ENCODE measurements at regions not wholly inside any gene's neighbourhood (a gene's known extent, or its start where the extent isn't known, plus 50 kb on each side); places are given as distances from the start of the nearest gene placed in this dataset.

GRCh38 chr20:12649234-12649633, 359.5 kb upstream of the SPTLC3 start:
- no peak overlapping the region for H3K4me3 ChIP-seq (ENCODE audit: extremely low read depth in 1 of 4, insufficient read depth in 2 of 4, low read depth in 3 of 4, low read length in 4 of 4)
- H4K5ac ChIP-seq (ENCODE audit: insufficient read length, low read depth, low read length) = no peak overlapping the region
- no peaks in the 10 kb centered on the region for H3K27me3 ChIP-seq (replicated peaks in 1 of 4; ENCODE audit: control insufficient read depth in 3 of 4, extremely low read depth in 1 of 4, insufficient read depth in 3 of 4, low read length in 3 of 4)
- no peak overlapping the region for H2BK12ac ChIP-seq (ENCODE audit: low read depth, low read length)
- H3K23me2 ChIP-seq (ENCODE audit: low read depth, low read length) = no peaks in the 10 kb centered on the region; the same call in 1 of the 2 replicates
- no peaks in the 10 kb centered on the region for H3K79me1 ChIP-seq (ENCODE audit: low read depth, low read length)
- H3K4ac ChIP-seq (replicated peaks; ENCODE audit: insufficient read length, low read depth, low read length) = no peak overlapping the region
- no peak overlapping the region for H4K8ac ChIP-seq (ENCODE audit: extremely low read depth, insufficient read depth, low read length)
- H3K18ac ChIP-seq (ENCODE audit: extremely low read depth, low read length) = no peak overlapping the region
- H3K27ac ChIP-seq (ENCODE audit: low read depth, low read length) = no peak overlapping the region
- no peak overlapping the region for H2BK15ac ChIP-seq (ENCODE audit: low read length)
- H3K56ac ChIP-seq (replicated peaks; ENCODE audit: insufficient read length, low read depth, low read length) = no peak overlapping the region
- H3K4me1 ChIP-seq (replicated peaks in 1 of 4; ENCODE audit: control insufficient read depth in 3 of 4, insufficient read depth in 4 of 4, low read length in 3 of 4) = peaks cover 0 to 2% (median 0%) of the 10 kb centered on the region in 4 experiments; a peak in 1 of 7 replicates
- no peak overlapping the region for H3K9ac ChIP-seq (replicated peaks in 1 of 4; ENCODE audit: extremely low read depth in 1 of 4, low read depth in 3 of 4, low read length in 3 of 4)
- no peak overlapping the region for H2BK5ac ChIP-seq (ENCODE audit: low read depth, low read length)
- FAIRE-seq (no peak), DNase-seq (ENCODE audit: low read depth in 1 of 2, low spot score in 2 of 2) (no peak)
- no peak overlapping the region for H3K4me2 ChIP-seq (ENCODE audit: insufficient read depth in 1 of 2, low read depth in 2 of 2, low read length in 2 of 2)
- ChIA-PET CTCF (ENCODE audit: partially characterized antibody) (interaction anchor here (1.5 kb wide), 1 partner anchor 27 kb away, joined by 4 read pairs; no protein-coding TSS in a partner anchor), POLR2A (ENCODE audit: partially characterized antibody) (interaction anchor here (1.2 kb wide), 1 partner anchor 11 kb away, joined by 3 read pairs; no protein-coding TSS in a partner anchor)
- 90% methylated on average over 2 of the region's 2 CpGs; no CpG with 5 or more reads in 1 of the 2 experiments for WGBS, 2 experiments (ENCODE audit: extremely low coverage in 1 of 2, insufficient coverage in 1 of 2, insufficient read length in 1 of 2, insufficient replicate concordance in 2 of 2, low coverage in 1 of 2, low lambda C conversion rate in 2 of 2, missing lambda C conversion rate in 1 of 2)
- H3K23ac ChIP-seq (ENCODE audit: insufficient read length) = no peak overlapping the region
- H2BK120ac ChIP-seq (replicated peaks; ENCODE audit: low read depth, low read length) = no peak overlapping the region
- H4K20me1 ChIP-seq (replicated peaks in 1 of 2; ENCODE audit: control insufficient read depth in 1 of 2, insufficient read depth in 2 of 2, low read length in 2 of 2) = peaks cover 0 to 1% of the 10 kb centered on the region in 2 experiments
- no peak overlapping the region for H4K91ac ChIP-seq (replicated peaks; ENCODE audit: insufficient read length, low read length)
- no peak overlapping the region for H2BK20ac ChIP-seq (ENCODE audit: low read length)
- H3K36me3 ChIP-seq (ENCODE audit: control insufficient read depth in 2 of 4, insufficient read depth in 4 of 4, low read length in 3 of 4) = no peaks in the 10 kb centered on the region
- H3K14ac ChIP-seq (ENCODE audit: insufficient read length) = no peak overlapping the region
- H2AK5ac ChIP-seq (ENCODE audit: low read depth, low read length) = no peak overlapping the region
- no peak overlapping the region for H2AFZ ChIP-seq (ENCODE audit: low read length)
- H3K9me3 ChIP-seq (ENCODE audit: insufficient read depth in 2 of 2, low read depth in 1 of 2, low read length in 1 of 2) = no peaks in the 10 kb centered on the region
- H3K79me2 ChIP-seq (ENCODE audit: control insufficient read depth in 1 of 2, insufficient read depth in 2 of 2, low read length in 2 of 2) = no peaks in the 10 kb centered on the region
- no peak for TF ChIP-seq EZH2 (IDR thresholded peaks at IDR 0.05; ENCODE audit: low read depth, low read length, severe bottlenecking)
- no peak for TF ChIP-seq JUND (IDR thresholded peaks at IDR 0.05; ENCODE audit: low read length)
- TF ChIP-seq KDM5A (IDR thresholded peaks at IDR 0.05; ENCODE audit: low read length) = no peak
- no peak for TF ChIP-seq CTCF (IDR thresholded peaks at IDR 0.05; ENCODE audit: control extremely low read depth in 1 of 3, insufficient read depth in 1 of 3, low read depth in 1 of 3, low read length in 3 of 3)
- TF ChIP-seq SP1 (IDR thresholded peaks at IDR 0.05; ENCODE audit: low read depth, low read length) = no peak
- TF ChIP-seq E2F6 (IDR thresholded peaks at IDR 0.05) = no peak
- no peak for TF ChIP-seq PHF8 (conservative IDR thresholded peaks at IDR 0.05; ENCODE audit: low read depth, low read length)
- TF ChIP-seq SP2 (IDR thresholded peaks at IDR 0.05; ENCODE audit: low read length) = no peak
- TF ChIP-seq CHD1 (IDR thresholded peaks at IDR 0.05; ENCODE audit: low read depth, low read length) = no peak
- no peak for TF ChIP-seq SIRT6 (IDR thresholded peaks at IDR 0.05; ENCODE audit: low read length)
- TF ChIP-seq BACH1 (IDR thresholded peaks at IDR 0.05; ENCODE audit: low read length) = no peak
- no peak for TF ChIP-seq NRF1 (IDR thresholded peaks at IDR 0.05; ENCODE audit: low read depth, low read length)

All from H1 (cell line).